ENCODE measurements at regions not wholly inside any gene's neighbourhood (a gene's known extent, or its start where the extent isn't known, plus 50 kb on each side); places are given as distances from the start of the nearest gene placed in this dataset.

DNA sequence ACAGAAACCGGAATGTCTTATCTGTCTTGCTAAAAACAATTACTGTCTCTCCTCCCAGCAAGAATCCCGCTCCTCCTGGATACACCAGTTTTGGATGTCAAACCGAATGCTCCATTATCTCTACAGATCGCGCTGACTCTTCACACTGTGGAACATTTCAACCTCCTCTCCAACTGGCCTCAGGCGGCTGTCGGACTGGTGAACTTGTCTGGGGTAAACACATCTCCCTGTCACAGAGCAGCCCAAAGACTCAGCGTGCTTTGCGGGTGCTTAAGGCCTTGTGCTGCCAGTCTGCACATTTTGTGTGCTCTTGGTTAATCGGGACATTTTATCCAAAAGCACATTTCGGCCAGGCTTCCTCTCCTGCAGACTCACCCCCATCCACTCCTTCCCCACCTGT, 173.1 kb downstream of the ICOS start:
- no peak for TF ChIP-seq EZH2phosphoT487 (IDR thresholded peaks at IDR 0.05; ENCODE audit: borderline replicate concordance, low read length)
- TF ChIP-seq, protein P1, sequence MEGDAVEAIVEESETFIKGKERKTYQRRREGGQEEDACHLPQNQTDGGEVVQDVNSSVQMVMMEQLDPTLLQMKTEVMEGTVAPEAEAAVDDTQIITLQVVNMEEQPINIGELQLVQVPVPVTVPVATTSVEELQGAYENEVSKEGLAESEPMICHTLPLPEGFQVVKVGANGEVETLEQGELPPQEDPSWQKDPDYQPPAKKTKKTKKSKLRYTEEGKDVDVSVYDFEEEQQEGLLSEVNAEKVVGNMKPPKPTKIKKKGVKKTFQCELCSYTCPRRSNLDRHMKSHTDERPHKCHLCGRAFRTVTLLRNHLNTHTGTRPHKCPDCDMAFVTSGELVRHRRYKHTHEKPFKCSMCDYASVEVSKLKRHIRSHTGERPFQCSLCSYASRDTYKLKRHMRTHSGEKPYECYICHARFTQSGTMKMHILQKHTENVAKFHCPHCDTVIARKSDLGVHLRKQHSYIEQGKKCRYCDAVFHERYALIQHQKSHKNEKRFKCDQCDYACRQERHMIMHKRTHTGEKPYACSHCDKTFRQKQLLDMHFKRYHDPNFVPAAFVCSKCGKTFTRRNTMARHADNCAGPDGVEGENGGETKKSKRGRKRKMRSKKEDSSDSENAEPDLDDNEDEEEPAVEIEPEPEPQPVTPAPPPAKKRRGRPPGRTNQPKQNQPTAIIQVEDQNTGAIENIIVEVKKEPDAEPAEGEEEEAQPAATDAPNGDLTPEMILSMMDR (IDR thresholded peaks at IDR 0.05; ENCODE audit: low read depth, low read length, poor library complexity, severe bottlenecking), result no peak

All from DOHH2 (cell line).